ENCODE measurements at regions not wholly inside any gene's neighbourhood (a gene's known extent, or its start where the extent isn't known, plus 50 kb on each side); places are given as distances from the start of the nearest gene placed in this dataset.
"Not testable (repeated sequence)": the region's sequence is repeated elsewhere in the genome, so short reads cannot be mapped to it uniquely, and the experiment has no call there.

DNA sequence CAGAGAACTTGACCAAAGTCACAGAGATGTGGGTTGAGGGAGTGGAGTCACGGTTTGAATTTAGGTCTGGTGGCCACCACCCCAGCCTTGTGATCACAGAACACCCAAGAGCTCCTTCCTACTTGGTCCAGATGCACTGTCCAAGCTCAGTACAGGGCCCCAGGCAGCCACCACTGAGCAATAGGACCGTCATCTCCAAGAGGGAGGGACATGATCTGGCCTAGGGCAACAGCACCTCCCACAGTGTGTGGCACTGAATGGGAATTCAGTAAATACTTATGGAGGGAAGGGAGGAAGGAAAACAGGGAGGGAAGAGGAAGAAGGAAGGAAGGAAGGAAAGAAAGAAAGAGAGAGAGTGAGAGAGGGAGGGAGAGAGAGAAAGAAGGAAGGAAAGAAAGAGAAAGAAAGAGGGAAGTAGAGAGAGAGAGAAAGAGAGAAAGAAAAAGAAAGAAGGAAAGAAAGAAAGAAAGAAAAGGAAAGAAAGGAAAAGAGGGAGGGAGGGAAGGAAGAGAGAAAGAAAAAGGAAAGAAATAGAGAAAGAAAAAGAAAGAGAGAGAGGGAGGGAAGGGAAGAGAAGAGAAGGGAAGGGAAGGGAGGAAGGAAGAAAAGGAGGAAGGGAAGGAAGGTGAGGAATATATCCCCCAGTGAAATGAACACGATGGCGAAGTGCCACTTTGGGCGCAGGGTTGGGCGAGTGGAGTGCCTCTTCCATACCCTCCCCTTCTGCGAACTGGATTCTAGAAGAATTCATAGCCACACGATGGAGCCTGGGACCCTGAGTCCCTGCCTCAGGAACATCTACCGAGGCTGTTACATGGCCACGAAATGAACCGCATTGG lies 243.7 kb downstream of the TFAP2C start:
- DNase-seq (ENCODE audit: low read depth): no peak

DNA sequence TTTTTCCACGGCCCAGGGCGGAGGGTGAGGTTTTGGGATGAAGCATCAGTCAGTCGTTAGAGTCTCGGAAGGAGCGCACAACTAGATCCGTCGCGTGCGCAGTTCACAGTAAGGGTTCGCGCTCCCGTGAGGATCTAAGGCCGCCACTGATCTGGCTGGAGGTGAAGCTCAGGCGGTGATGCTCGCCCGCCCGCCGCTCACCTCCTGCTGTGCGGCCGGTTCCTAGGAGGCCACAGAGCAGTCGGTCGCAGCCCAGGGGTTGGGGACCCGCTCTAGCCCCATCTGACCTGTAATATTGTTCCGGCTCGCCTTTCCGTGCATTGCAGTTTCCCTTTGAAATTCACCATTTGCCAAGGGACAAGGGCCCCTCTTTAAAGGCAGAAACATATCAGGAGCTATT lies 244.7 kb downstream of the TFAP2C start:
- DNase-seq (ENCODE audit: low read depth): no peak

DNA sequence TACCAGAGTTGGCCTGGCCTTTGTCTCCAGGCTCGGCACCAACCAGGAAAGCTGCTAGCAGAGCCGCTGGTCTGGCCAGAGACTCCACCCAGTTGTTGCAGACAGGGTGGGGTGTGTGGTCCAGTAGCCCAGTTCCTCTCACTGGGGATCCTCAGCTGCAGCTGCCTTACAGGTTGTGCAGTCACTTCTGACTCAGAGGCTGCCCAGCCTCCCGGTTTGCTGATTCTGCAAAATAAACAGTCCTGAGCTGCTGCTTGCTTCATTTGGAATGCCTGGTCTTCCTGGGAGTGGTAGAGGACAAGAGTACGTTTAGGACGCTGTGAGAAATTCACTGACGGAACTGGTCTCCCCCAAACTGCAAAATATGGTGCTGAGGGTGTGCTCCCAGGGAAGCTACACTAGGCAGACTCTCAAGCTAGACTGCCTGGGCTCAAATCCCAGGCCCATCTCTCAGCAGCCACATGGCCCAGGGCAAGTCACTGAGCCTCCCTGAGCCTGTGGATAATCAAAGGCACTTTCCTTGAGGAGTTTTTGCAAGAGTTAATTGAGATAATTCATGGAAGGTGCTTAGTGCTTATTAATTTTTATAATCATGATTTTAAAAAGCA lies 246.1 kb downstream of the TFAP2C start:
- no peak for DNase-seq (ENCODE audit: low read depth)

DNA sequence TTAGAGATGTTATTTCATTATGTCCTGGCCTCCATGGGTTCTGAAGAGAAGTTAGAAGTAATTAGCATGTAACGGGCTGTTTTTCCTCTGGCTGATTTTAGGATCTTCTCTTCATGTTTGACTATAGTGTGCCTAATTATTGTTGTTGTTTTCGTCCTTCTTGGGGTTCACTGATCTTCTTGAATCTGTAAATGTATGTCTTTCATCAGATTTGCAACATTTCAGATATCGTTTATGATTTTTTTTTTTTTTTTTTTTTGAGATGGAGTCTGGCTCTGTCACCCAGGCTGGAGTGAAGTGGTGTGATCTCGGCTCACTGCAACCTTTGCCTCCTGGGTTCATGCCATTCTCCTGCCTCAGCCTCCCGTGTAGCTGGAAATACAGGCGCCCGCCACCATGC lies 246.7 kb downstream of the TFAP2C start:
- no peak for DNase-seq (ENCODE audit: low read depth)

DNA sequence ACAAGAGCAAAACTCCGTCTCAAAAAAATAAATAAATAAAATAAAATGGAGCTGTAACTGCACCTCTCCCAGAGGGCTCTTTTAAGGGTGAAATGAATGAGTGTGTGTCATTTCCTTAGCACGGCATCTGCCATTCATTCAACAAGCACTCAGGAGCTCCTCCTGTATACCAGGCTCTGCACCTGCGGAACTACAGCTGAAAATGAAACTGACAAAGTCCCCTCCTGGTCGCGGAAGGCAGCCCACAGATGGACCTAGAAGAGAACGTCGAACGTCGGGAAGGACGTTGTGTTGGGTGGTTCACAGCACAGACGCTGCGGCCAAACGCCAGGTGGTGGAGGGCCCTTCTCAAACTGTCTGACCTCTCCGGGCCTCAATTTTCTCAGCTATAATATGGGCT lies 256.4 kb downstream of the TFAP2C start:
- DNase-seq (ENCODE audit: low read depth): no peak

DNA sequence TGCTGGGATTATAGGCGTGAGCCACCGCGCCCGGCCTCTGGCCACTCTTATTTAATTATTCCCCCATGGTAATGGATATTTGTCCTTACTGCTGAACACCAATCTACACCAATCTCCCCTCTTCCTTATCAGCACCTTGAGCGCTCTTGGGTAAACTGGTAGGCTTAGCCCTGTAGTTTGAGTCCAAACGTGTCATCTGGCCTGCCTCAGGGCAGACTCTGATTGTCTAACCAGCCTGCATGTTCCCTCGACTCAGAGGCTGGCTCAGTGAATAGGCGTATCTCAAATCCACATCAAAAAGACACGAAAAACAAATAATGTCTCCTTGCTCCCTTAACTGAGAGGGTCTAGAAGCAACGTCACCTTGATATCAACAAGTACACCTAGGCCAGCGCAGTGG lies 260.9 kb downstream of the TFAP2C start:
- no peak for DNase-seq (ENCODE audit: low read depth)

DNA sequence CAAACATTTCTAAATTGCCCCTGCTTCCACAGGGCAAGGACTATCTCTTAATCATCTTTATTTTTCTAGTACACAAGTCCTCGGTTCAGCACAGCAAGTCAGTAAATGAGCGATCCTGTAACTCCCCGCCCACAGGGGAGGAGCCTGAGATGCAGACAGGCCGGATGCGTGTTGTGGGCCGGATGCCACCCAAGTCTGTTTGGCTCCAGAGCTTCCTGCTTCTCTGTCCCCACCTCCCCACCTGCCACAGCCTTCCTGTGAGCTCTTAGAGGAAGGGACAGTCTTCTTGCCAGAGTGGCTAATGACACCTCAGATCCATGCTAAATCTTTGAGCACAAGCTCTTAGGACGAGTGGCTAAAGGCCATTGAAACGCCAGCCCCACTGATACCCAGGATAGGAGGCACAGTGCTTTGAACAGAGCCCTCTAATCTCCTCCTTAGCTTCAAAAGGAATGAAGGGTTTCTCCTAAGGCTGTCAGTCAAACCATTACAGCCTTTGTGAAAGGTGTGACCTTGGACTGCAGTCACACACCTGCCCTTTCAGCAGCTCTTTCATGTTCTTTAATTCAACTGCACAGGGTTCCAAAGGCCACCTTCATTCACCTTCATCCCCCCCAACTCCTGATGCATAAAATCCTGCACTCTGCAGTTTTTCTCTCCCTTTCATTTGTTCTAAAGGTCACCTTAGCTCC lies 264.3 kb downstream of the TFAP2C start:
- no peak for DNase-seq (ENCODE audit: low read depth)

DNA sequence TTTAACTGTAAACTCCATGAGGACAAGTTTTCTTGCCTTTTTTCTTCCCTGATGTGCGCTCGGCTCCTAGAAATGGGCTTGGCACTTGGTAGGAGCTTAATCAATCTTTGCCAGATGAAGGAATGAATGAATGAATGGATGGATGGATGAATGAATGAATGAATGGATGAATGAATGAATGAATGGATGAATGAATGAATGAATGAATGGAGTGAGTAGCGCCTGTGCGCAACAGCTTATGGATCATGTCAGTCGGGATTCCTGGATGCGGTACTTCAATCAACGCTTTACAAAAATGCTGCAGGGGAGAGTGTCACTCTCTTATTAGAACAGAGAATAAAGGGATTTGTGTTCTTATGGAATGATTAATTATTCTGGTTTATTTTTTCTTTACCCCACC lies 267.3 kb downstream of the TFAP2C start:
- DNase-seq (ENCODE audit: low read depth): no peak

DNA sequence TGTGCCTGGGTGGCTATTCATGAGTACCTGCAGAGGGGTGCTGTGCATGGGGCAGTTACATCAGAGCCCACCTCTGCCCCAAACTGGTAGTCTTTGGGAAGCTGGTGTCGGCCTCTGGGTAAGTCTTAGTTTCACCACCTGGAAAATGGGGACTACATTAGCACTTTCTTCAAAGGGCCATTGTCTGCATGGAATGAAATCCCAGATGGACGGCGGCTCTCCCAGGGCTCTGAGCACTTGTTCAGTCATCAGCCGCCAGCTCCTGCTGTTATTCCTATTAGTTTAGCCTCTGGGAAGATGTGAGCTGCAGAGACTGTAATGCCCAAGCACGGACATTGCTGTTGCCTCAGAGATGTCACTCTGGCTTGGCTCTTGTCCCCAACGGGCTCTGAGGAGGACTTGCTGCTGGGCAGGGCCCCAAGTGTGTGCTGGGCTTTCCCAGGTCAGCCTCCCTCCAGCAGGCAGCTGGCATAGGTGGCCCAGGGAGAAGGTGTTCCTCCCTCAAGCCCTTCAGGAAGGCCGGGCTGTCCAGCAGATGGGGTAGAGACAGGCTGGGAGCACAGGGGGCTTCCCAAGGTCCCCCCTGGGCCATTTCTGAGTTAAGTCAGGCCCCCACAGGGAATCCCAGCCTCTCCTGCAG lies 268.3 kb downstream of the TFAP2C start:
- DNase-seq (ENCODE audit: low read depth): no peak

DNA sequence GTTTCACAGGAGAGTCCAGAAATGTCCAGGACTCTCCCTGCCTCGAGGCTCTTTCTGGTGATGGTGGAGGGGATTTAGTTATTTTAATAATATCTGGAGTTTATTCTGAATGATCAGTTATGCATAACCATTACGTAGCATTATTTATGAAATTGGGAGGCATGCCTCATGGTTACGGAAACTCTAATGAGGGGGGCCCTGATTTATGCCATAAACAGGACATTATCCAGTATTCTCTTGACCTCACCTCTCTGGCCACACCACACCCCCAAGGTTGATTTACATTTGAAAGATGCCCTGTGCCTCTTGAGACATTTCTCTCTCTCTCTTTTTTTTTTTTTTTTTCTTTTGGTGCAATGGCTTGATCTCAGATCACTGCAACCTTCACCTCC lies 268.8 kb downstream of the TFAP2C start:
- no peak for DNase-seq (ENCODE audit: low read depth)

DNA sequence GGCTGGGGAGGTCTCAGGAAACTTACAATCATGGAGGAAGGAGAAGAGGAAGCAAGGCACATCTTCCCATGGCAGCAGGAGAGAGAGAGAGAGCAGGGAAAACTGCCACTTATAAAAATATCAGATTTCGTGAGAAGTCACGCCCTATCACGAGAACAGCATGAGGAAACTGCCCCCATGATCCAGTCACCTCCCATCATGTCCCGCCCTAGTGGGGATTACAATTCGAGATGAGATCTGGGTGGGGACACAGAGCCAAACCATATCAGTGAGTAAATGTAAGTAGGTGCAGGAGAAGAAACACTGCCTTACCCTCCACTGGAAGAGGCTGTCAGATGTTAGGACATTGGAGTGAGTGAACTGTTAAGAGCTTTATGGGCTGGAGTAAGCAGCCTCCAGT lies 270.4 kb downstream of the TFAP2C start:
- no peak for DNase-seq (ENCODE audit: low read depth)

DNA sequence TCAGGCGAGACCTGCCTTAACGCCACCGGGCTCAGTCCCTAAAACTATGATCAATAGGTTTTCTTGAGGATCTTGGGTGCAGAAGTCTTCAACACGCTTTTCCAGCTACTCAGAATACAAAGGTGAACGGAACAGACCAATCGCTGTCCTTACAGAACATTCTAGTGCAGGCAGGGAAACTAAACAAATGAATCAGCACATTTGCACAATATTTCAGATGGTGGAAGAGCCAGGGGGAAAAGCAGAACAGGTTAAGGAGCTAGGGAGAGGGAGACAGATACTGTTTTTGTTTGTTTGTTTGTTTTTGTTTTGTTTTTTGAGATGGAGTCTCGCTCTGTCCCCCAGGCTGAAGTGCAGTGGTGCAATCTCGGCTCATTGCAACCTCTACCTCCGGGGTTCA lies 271.1 kb downstream of the TFAP2C start:
- DNase-seq (ENCODE audit: low read depth): no peak

DNA sequence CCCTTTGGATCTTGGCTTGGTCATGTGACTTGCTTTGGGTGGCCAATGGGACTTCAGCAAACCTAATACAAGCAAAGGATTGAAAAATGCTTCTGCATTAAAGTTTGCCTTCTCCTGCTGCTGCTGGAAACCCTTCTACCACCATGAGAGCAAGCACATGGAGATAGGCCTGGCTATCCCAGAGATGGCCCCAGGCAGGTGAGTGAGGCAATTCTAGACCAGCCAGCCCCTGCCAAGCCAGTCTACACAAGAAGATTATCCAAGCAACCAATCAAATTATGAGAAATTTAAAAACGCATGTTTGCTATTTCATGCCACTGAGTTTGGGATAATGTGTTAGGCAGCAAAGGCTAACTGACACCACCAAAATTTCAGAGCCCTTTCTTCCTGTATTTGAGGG lies 274.3 kb downstream of the TFAP2C start:
- no peak for DNase-seq (ENCODE audit: low read depth)

DNA sequence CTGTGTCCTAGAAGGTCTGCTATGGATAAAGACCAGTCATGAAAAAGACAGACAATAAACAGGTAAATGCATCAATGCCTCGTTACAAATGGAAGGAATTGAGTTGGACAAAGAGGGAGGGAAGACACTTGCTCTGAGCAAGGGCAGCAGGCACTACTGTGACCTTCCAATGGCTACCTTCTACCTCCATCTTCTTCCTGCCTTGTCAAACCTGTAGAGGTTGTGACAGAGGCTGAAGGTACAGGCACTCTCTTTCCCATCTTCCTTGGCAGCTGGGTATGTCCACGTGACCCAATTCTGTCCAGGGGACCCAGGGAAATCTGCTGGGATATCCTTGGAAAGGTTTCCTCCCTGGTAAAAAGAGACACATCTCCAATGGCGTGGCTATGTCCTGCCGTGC lies 274.8 kb downstream of the TFAP2C start:
- no peak for DNase-seq (ENCODE audit: low read depth)

DNA sequence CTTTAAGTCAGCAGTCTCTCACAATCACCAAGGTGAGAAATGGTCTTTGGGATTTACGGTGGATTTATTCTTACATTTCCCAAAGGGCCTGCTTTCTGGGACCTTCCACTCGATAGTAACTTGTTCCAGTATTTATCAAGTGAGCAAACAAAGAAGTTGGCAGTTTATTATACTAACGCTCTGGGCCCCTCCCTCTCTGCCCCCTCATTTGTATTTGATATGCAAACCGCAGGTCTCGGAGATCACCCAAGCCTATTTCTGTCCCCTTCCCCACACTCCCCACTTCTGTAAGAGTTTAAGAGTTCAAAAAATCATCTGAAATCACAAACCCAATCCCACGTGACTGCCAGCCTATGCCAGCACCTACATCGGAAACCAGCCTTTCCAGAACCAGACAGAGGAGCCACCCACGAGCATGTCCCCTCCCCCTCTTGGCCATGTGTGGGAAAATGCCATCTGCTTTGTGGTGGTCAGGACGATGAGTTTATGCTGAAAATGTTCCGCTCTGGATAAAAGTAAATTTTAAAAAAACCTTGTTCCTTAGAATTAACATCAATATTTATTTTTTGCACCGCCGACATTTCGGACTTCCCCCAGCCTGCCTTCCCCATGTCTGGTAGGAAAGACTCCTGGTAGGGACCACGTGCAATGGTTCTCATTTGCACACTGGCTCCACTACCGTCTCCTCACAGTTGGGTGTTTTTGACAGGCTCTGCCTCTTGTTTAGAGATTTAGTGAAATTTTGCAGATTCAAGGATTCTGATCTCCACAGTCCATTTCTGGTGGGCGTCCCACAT lies 281.0 kb downstream of the TFAP2C start:
- no peak for DNase-seq (ENCODE audit: low read depth)

DNA sequence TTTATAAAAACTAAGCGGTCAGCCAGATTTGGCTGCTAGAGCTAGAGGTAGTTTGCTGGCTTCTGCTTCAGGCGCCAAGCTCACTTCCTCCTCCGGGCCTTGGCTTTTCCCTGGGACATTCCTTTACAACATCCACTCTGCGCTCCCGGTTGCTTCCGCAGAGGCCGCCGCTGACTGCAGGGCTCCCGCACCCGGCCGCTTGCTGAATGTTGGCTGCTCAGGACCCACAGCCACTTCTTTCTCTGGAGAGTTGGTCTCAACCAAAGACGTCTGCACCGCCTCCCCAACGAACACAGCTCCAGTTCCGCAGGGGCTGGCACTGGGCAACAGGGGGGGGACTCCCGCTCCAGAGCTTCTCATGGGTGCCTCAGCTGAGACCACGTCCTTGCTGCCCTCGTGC lies 282.8 kb downstream of the TFAP2C start:
- no peak for DNase-seq (ENCODE audit: low read depth)

DNA sequence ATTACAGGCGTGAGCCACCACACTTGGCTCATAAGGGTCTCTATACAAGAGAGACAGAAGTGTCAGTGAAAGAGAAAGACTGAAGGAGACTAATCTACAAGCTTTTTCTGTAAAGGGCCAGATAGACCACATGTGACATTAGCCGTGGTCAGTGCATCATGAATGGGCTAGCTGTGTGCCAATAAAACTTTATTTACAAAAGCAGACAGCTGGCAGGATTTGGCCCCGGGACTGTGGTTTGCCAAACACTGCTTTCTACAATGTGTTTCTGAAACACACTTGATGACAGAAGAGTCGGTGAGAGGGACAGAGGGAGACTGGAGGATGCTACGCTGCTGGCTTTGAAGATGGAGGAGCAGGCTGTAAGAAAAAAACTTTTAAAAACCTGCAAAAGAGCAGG lies 285.4 kb downstream of the TFAP2C start:
- no peak for DNase-seq (ENCODE audit: low read depth)

DNA sequence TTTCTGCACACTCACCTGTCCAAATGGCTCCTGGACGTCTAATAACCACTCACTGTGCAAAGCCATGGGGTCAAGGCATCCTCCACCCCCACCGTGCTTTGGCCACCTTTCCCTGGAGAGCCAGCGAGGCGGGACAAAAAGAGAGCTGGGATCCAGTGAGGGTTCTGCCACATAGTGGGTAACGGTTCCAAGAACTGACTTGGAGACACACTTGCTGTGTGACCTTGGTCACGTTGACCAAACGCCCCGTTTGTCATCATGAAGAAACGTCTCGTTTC lies 287.2 kb downstream of the TFAP2C start:
- DNase-seq (ENCODE audit: low read depth): no peak

DNA sequence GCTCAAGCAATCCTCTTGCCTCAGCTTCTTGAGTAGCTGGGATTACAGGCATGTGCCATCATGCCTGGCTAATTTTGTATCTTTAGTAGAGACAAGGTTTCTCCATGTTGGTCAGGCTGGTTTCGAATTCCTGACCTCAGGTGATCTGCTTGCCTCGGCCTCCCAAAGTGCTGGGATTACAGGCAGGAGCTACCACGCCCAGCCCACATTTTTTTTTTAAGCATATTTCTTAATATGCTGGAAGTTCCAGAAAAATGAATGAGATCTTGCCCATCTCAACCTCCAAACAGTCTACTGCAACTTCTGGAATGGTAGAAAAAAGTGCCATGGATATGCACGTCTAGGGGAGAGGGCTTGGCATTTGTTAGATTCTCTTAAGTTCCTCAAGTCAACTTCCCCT lies 290.9 kb downstream of the TFAP2C start:
- DNase-seq (ENCODE audit: low read depth): not testable (repeated sequence)

DNA sequence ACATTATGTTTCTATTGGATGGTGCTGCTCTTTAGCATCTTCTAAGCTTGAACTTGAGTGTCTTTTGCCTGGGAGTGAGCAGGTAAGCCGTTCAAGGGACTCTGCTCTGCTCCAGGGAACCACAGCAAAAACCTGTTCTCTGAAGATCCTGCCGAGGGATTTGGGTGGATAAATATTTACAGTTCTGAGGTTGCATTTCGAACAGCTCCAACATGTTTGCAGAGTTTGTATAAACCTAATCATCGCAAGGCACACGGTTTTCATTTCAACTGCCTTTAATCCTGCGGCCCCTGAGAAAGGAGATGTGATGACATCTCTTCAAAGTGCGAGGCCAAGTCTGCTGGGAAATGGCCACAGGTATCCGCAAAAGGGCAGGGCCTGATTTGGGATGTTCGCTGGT lies 293.4 kb downstream of the TFAP2C start:
- no peak for DNase-seq (ENCODE audit: low read depth)

DNA sequence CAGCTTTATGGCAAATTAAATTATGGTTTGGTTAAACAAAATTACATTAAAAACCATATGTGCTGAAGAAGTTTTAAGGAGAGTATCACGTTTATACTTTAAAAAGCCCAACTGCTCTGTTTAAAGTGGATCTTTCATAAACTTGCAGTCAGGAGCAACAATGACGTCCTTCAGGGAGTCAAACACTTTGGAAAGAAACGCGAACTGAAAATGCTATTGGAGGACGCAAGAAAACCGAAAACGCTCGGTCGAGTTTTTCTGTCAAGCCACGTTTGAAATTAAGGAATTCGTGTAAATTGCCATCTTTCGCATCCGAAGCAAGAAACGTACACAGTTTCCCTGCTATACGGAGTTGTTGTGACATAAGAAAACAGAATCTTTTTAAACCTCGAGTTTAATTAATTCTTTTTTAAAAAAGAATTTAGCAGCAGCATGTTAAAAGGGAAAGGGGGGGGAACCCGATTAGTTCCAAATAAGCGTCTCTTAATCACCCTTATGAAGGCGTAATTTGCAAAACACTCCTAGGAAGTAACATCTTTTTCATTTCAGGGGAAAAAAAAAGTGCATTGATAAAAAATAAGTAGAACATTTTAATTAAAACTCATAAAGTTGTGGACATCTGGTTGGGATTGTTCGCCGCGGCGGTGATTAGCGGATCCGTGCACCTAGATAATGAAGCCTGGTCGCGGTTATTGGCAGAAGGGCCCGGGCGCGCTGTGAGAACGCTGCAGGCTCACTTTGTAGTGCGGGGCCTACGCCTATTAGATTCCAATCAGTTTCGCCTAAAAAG lies 295.4 kb downstream of the TFAP2C start:
- DNase-seq (ENCODE audit: low read depth): no peak
